ENCODE measurements at regions not wholly inside any gene's neighbourhood (a gene's known extent, or its start where the extent isn't known, plus 50 kb on each side); places are given as distances from the start of the nearest gene placed in this dataset.

- in situ Hi-C loops (cut with MboI; ENCODE audit: low sequenced_read_pairs): no loop called here
Observed at GRCh38 chr16:86710602-86710950, 132.2 kb downstream of the FOXL1 start.

- in situ Hi-C loops (cut with MboI; ENCODE audit: low sequenced_read_pairs): no loop called here
Observed at GRCh38 chr16:86712158-86713009, 134.0 kb downstream of the FOXL1 start.

GRCh38 chr16:86713021-86713631 is 134.8 kb downstream of the FOXL1 start:
- in situ Hi-C loops (cut with MboI; ENCODE audit: low sequenced_read_pairs): no loop called here

GRCh38 chr16:86714166-86714565 is 135.8 kb downstream of the FOXL1 start:
- in situ Hi-C loops (cut with MboI; ENCODE audit: low sequenced_read_pairs): no loop called here

- in situ Hi-C loops (cut with MboI; ENCODE audit: low sequenced_read_pairs): no loop called here
Observed at GRCh38 chr16:86716649-86717048, 138.3 kb downstream of the FOXL1 start.

GRCh38 chr16:86718118-86718517 is 139.8 kb downstream of the FOXL1 start:
- in situ Hi-C loops (cut with MboI; ENCODE audit: low sequenced_read_pairs): no loop called here

GRCh38 chr16:86722970-86723369 is 144.6 kb downstream of the FOXL1 start:
- in situ Hi-C loops (cut with MboI; ENCODE audit: low sequenced_read_pairs): no loop called here

GRCh38 chr16:86723689-86724088 is 145.3 kb downstream of the FOXL1 start:
- in situ Hi-C loops (cut with MboI; ENCODE audit: low sequenced_read_pairs): no loop called here

GRCh38 chr16:86725401-86725800 is 147.1 kb downstream of the FOXL1 start:
- in situ Hi-C loops (cut with MboI; ENCODE audit: low sequenced_read_pairs): no loop called here

GRCh38 chr16:86726340-86726739 is 148.0 kb downstream of the FOXL1 start:
- in situ Hi-C loops (cut with MboI; ENCODE audit: low sequenced_read_pairs): no loop called here

GRCh38 chr16:86727131-86727530 is 148.8 kb downstream of the FOXL1 start:
- in situ Hi-C loops (cut with MboI; ENCODE audit: low sequenced_read_pairs): no loop called here

- in situ Hi-C loops (cut with MboI; ENCODE audit: low sequenced_read_pairs): no loop called here
Observed at GRCh38 chr16:86727632-86728031, 149.3 kb downstream of the FOXL1 start.

GRCh38 chr16:86729686-86730085 is 151.3 kb downstream of the FOXL1 start:
- in situ Hi-C loops (cut with MboI; ENCODE audit: low sequenced_read_pairs): no loop called here

- in situ Hi-C loops (cut with MboI; ENCODE audit: low sequenced_read_pairs): no loop called here
Observed at GRCh38 chr16:86730086-86730485, 151.7 kb downstream of the FOXL1 start.

GRCh38 chr16:86730597-86730996 is 152.2 kb downstream of the FOXL1 start:
- in situ Hi-C loops (cut with MboI; ENCODE audit: low sequenced_read_pairs): no loop called here

GRCh38 chr16:86732621-86733295 is 154.4 kb downstream of the FOXL1 start:
- in situ Hi-C loops (cut with MboI; ENCODE audit: low sequenced_read_pairs): no loop called here

- in situ Hi-C loops (cut with MboI; ENCODE audit: low sequenced_read_pairs): no loop called here
Observed at GRCh38 chr16:86733546-86734254, 155.4 kb downstream of the FOXL1 start.

- in situ Hi-C loops (cut with MboI; ENCODE audit: low sequenced_read_pairs): no loop called here
Observed at GRCh38 chr16:86734543-86735460, 156.5 kb downstream of the FOXL1 start.

GRCh38 chr16:86735727-86736126 is 157.4 kb downstream of the FOXL1 start:
- in situ Hi-C loops (cut with MboI; ENCODE audit: low sequenced_read_pairs): no loop called here

- in situ Hi-C loops (cut with MboI; ENCODE audit: low sequenced_read_pairs): no loop called here
Observed at GRCh38 chr16:86736502-86736901, 158.2 kb downstream of the FOXL1 start.
